GM23248 (cell line): ENCODE measurements at regions not wholly inside any gene's neighbourhood (a gene's known extent, or its start where the extent isn't known, plus 50 kb on each side); places are given as distances from the start of the nearest gene placed in this dataset.

Experiments used
- DNase-seq: peaks from one replicate; pipeline ENCODE4 v3.0.0-alpha.2; 2015
- H2AFZ ChIP-seq: fragments of 200-600 bp; sonication (generic); 2 replicates; pipeline ENCODE4 v1.6.1; 2016; ENCODE audit warnings: antibody characterized with exemption
- H3F3A ChIP-seq: fragments of 200-600 bp; sonication (generic); 2 replicates; pipeline ENCODE4 v1.6.1; 2016; ENCODE audit warnings: mild to moderate bottlenecking, antibody characterized with exemption, mixed run types; ENCODE audit not compliant: insufficient read depth
- H3K27ac ChIP-seq: fragments of 200-600 bp; sonication (generic); 2 replicates; pipeline ENCODE4 v1.5.1; 2016; ENCODE audit warnings: mild to moderate bottlenecking
- H3K27me3 ChIP-seq: fragments of 200-600 bp; sonication (generic); replicated peaks from 2 replicates; pipeline ENCODE4 v1.6.1; 2016; ENCODE audit warnings: mild to moderate bottlenecking; ENCODE audit not compliant: insufficient read depth
- H3K36me3 ChIP-seq: fragments of 200-600 bp; sonication (generic); 2 replicates; pipeline ENCODE4 v1.6.1; 2016; ENCODE audit warnings: low read depth, mild to moderate bottlenecking
- H3K4me1 ChIP-seq: fragments of 200-600 bp; sonication (generic); 2 replicates; pipeline ENCODE4 v1.6.1; 2016; ENCODE audit warnings: mild to moderate bottlenecking; ENCODE audit not compliant: insufficient read depth
- H3K4me2 ChIP-seq: fragments of 200-600 bp; sonication (generic); one replicate; pipeline ENCODE4 v1.6.1; 2016; ENCODE audit warnings: mild to moderate bottlenecking; ENCODE audit not compliant: unreplicated experiment
- H3K4me3 ChIP-seq: fragments of 200-600 bp; sonication (generic); 2 replicates; pipeline ENCODE4 v1.5.1; 2016; ENCODE audit warnings: mild to moderate bottlenecking
- H3K79me2 ChIP-seq: fragments of 200-600 bp; sonication (generic); 2 replicates; pipeline ENCODE4 v1.6.1; 2016; ENCODE audit warnings: mild to moderate bottlenecking; ENCODE audit not compliant: insufficient read depth
- H3K9ac ChIP-seq: fragments of 200-600 bp; sonication (generic); 2 replicates; pipeline ENCODE4 v1.6.1; 2016; ENCODE audit warnings: mild to moderate bottlenecking
- H3K9me2 ChIP-seq: fragments of 200-600 bp; sonication (generic); 2 replicates; pipeline ENCODE4 v1.6.1; 2016; ENCODE audit warnings: mixed run types, mild to moderate bottlenecking, moderate library complexity; ENCODE audit not compliant: insufficient read depth
- H3K9me3 ChIP-seq: fragments of 200-600 bp; sonication (generic); one replicate; pipeline ENCODE4 v1.6.1; 2017; ENCODE audit warnings: low read depth
- H4K20me1 ChIP-seq: fragments of 200-600 bp; sonication (generic); 2 replicates; pipeline ENCODE4 v1.6.0; 2016; ENCODE audit not compliant: insufficient read depth
- EZH2 ChIP-seq: fragments of 200-600 bp; sonication (generic); IDR thresholded peaks from 2 replicates; pipeline ENCODE4 v1.6.1; 2018; ENCODE audit warnings: antibody characterized with exemption, mild to moderate bottlenecking; ENCODE audit not compliant: insufficient read depth, poor library complexity, severe bottlenecking
- EZH2phosphoT487 ChIP-seq: fragments of 200-600 bp; sonication (generic); IDR thresholded peaks from 2 replicates; pipeline ENCODE4 v1.6.1; 2018; ENCODE audit warnings: antibody characterized with exemption, moderate library complexity, mild to moderate bottlenecking, low read depth; ENCODE audit not compliant: insufficient read depth
- WGBS, 2 experiments: methylation state at CpG; one replicate each; pipeline ENCODE4 v1.1.6; 2015 to 2017; ENCODE audit warnings: low lambda C conversion rate in 2 of 2, low coverage in 1 of 2; ENCODE audit errors: missing lambda C conversion rate in 2 of 2; 5-methylcytosine and 5-hydroxymethylcytosine counted together
- in situ Hi-C: fragments of 300-500 bp; cut with MboI; formaldehyde crosslinking; loops from 2 replicates; pipeline ENCODE4 v1.15.0; 2020

DNA sequence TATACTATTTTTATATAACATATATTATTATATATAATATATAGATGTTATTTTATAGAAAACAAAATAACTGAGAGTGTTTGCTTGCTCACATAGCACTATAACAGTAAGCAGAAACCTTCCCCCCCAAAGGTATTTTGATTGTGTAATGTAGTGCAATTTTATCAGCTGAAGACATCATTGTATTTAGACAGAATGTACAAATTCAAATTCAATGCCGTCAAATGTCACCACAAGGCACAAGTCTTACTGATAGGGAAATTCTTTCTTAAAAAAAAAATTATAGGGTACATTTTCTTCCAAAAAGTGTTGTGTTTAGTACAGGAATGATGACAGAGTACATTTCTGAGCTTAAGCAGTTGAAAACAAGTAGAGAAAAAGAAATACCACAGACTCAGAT is 1147.1 kb upstream of the SPRY2 start:
- Histone ChIP-seq H3K9me2 (no peaks in the 10 kb centered on the region), H3K36me3 (no peaks in the 10 kb centered on the region), H3K9ac (no peak overlapping the region), H4K20me1 (no peaks in the 10 kb centered on the region), H3K27ac (no peak overlapping the region), H3K4me3 (no peak overlapping the region), H3K9me3 (peaks cover 3% of the 10 kb centered on the region), H3K4me1 (no peaks in the 10 kb centered on the region), H3K79me2 (no peaks in the 10 kb centered on the region), H3K27me3 (no peaks in the 10 kb centered on the region), H3K4me2 (no peak overlapping the region), H2AFZ (no peak overlapping the region), H3F3A (no peaks in the 10 kb centered on the region)
- whole genome bisulfite sequencing, 2 experiments = 54 to 57% methylated on average over 1 of the region's 1 CpG
- no peak for TF ChIP-seq EZH2phosphoT487
- TF ChIP-seq EZH2 = no peak
- DNase-seq = no peak
- in situ Hi-C loops = no loop called here

DNA sequence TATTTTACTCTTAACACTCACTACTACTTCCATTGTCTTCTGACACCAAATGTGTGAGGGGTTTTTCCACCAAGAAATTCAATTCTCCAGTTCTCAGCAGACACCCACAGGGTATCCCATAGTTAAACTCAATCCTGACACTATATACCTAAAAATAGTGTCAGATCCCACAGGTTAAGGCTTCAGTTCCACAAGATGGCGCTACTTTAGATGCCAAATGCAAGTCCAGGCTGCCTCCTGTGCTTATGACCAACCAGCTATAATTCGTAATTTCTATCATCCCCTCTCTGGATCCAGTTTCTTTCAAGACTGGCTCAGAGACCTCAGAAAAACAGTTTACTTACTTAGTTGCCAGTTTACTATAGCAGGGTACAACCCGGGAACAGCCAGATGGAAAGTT is 1146.2 kb upstream of the SPRY2 start:
- Histone ChIP-seq H3K27me3 (no peaks in the 10 kb centered on the region), H3F3A (no peaks in the 10 kb centered on the region), H3K4me2 (no peak overlapping the region), H3K9ac (no peak overlapping the region), H2AFZ (no peak overlapping the region), H3K79me2 (no peaks in the 10 kb centered on the region), H3K9me3 (peaks cover 3% of the 10 kb centered on the region), H3K4me3 (no peak overlapping the region), H3K9me2 (no peaks in the 10 kb centered on the region), H4K20me1 (no peaks in the 10 kb centered on the region), H3K27ac (no peak overlapping the region), H3K36me3 (no peaks in the 10 kb centered on the region), H3K4me1 (no peaks in the 10 kb centered on the region)
- DNase-seq = no peak
- in situ Hi-C loops = no loop called here
- TF ChIP-seq EZH2 (no peak), EZH2phosphoT487 (no peak)
- 6 to 8% methylated on average over 3 of the region's 3 CpGs for WGBS, 2 experiments

GRCh38 chr13:81480634-81481033 is 1139.7 kb upstream of the SPRY2 start:
- Histone ChIP-seq H2AFZ (no peak overlapping the region), H3K4me2 (no peak overlapping the region), H3F3A (no peaks in the 10 kb centered on the region), H3K4me3 (no peak overlapping the region), H3K9ac (no peak overlapping the region), H3K9me3 (no peaks in the 10 kb centered on the region), H3K36me3 (no peaks in the 10 kb centered on the region), H3K9me2 (no peaks in the 10 kb centered on the region), H4K20me1 (no peaks in the 10 kb centered on the region), H3K4me1 (no peaks in the 10 kb centered on the region), H3K79me2 (no peaks in the 10 kb centered on the region), H3K27me3 (no peaks in the 10 kb centered on the region), H3K27ac (no peak overlapping the region)
- WGBS, 2 experiments = 37 to 47% methylated on average over 2 of the region's 2 CpGs
- no peak for DNase-seq
- in situ Hi-C loops = no loop called here
- TF ChIP-seq EZH2 (no peak), EZH2phosphoT487 (no peak)

GRCh38 chr13:81473366-81473899 is 1132.5 kb upstream of the SPRY2 start:
- H3K4me2 ChIP-seq = no peak overlapping the region
- no peaks in the 10 kb centered on the region for H3K79me2 ChIP-seq
- H3K9me2 ChIP-seq = no peaks in the 10 kb centered on the region
- in situ Hi-C loops = no loop called here
- no peaks in the 10 kb centered on the region for H3K27me3 ChIP-seq
- H3F3A ChIP-seq = no peaks in the 10 kb centered on the region
- DNase-seq = no peak
- TF ChIP-seq EZH2 (no peak), EZH2phosphoT487 (no peak)
- H3K36me3 ChIP-seq = no peaks in the 10 kb centered on the region
- H3K27ac ChIP-seq = no peak overlapping the region
- 20 to 34% methylated on average over 3 of the region's 3 CpGs for WGBS, 2 experiments
- H2AFZ ChIP-seq = no peak overlapping the region
- no peak overlapping the region for H3K9ac ChIP-seq
- no peaks in the 10 kb centered on the region for H3K9me3 ChIP-seq
- H4K20me1 ChIP-seq = no peaks in the 10 kb centered on the region
- no peak overlapping the region for H3K4me3 ChIP-seq
- H3K4me1 ChIP-seq = no peaks in the 10 kb centered on the region

GRCh38 chr13:81458170-81458569 is 1117.2 kb upstream of the SPRY2 start:
- no peaks in the 10 kb centered on the region for H3K4me1 ChIP-seq
- H3K36me3 ChIP-seq = no peaks in the 10 kb centered on the region
- DNase-seq = no peak
- no peak overlapping the region for H2AFZ ChIP-seq
- H3K9me2 ChIP-seq = no peaks in the 10 kb centered on the region
- H3K4me2 ChIP-seq = no peak overlapping the region
- H3K4me3 ChIP-seq = no peak overlapping the region
- H3K9me3 ChIP-seq = no peaks in the 10 kb centered on the region
- H4K20me1 ChIP-seq = no peaks in the 10 kb centered on the region
- 25 to 31% methylated on average over 3 of the region's 3 CpGs for WGBS, 2 experiments
- no peaks in the 10 kb centered on the region for H3K27me3 ChIP-seq
- no peak overlapping the region for H3K9ac ChIP-seq
- in situ Hi-C loops = no loop called here
- no peak for TF ChIP-seq EZH2phosphoT487
- TF ChIP-seq EZH2 = no peak
- H3K27ac ChIP-seq = no peak overlapping the region
- H3F3A ChIP-seq = no peaks in the 10 kb centered on the region
- H3K79me2 ChIP-seq = no peaks in the 10 kb centered on the region
